ENCODE measurements at regions not wholly inside any gene's neighbourhood (a gene's known extent, or its start where the extent isn't known, plus 50 kb on each side); places are given as distances from the start of the nearest gene placed in this dataset.

GRCh38 chr1:5519366-5520135, 472.7 kb downstream of the NPHP4 start:
- H2AFZ ChIP-seq (ENCODE audit: low read length) = no peak overlapping the region
- no peaks in the 10 kb centered on the region for H4K20me1 ChIP-seq (ENCODE audit: control insufficient read depth, extremely low read depth, insufficient read depth, low read length)
- no peak overlapping the region for H3K27ac ChIP-seq (ENCODE audit: insufficient read depth, low read length)
- H3K36me3 ChIP-seq (ENCODE audit: control insufficient read depth, insufficient read depth, low read length) = no peaks in the 10 kb centered on the region
- no peaks in the 10 kb centered on the region for H3K9me3 ChIP-seq (ENCODE audit: control insufficient read depth, insufficient read depth, low read depth, low read length)
- no peak overlapping the region for H3K4me3 ChIP-seq (replicated peaks in 1 of 4; ENCODE audit: control extremely low read depth in 1 of 4, insufficient read depth in 1 of 4, low read depth in 3 of 4, low read length in 4 of 4)
- H3K9ac ChIP-seq (ENCODE audit: insufficient read depth, low read length) = no peak overlapping the region
- H3K4me1 ChIP-seq (ENCODE audit: control insufficient read depth, extremely low read depth, insufficient read depth, low read length) = no peaks in the 10 kb centered on the region
- no peak overlapping the region for H3K4me2 ChIP-seq (ENCODE audit: extremely low read depth, insufficient read depth, low read length)
- DNase-seq (ENCODE audit: low read depth in 2 of 2) = no peak
- H3K79me2 ChIP-seq (ENCODE audit: control insufficient read depth, insufficient read depth, low read length) = no peaks in the 10 kb centered on the region
- TF ChIP-seq CTCF (conservative IDR thresholded peaks at IDR 0.05 in 1 of 2, IDR thresholded peaks at IDR 0.05 in 1 of 2; ENCODE audit: low read depth in 1 of 2, low read length in 2 of 2) = no peak
- no peak for TF ChIP-seq EZH2 (IDR thresholded peaks at IDR 0.05; ENCODE audit: low read length, missing control alignments)
- no peaks in the 10 kb centered on the region for H3K27me3 ChIP-seq (ENCODE audit: control insufficient read depth, insufficient read depth, low read length)

- H3K79me2 ChIP-seq (ENCODE audit: control insufficient read depth, insufficient read depth, low read length) = no peaks in the 10 kb centered on the region
- no peak for DNase-seq (ENCODE audit: low read depth in 2 of 2)
These were observed 475.5 kb downstream of the NPHP4 start for GRCh38 chr1:5516756-5517155.

GRCh38 chr1:5515501-5515900, 476.7 kb downstream of the NPHP4 start:
- Histone ChIP-seq H3K27me3 (ENCODE audit: control insufficient read depth, insufficient read depth, low read length) (no peaks in the 10 kb centered on the region), H3K4me1 (ENCODE audit: control insufficient read depth, extremely low read depth, insufficient read depth, low read length) (no peaks in the 10 kb centered on the region), H3K36me3 (ENCODE audit: control insufficient read depth, insufficient read depth, low read length) (no peaks in the 10 kb centered on the region), H3K27ac (ENCODE audit: insufficient read depth, low read length) (no peak overlapping the region), H3K4me2 (ENCODE audit: extremely low read depth, insufficient read depth, low read length) (no peak overlapping the region), H3K9ac (ENCODE audit: insufficient read depth, low read length) (no peak overlapping the region), H3K79me2 (ENCODE audit: control insufficient read depth, insufficient read depth, low read length) (no peaks in the 10 kb centered on the region), H3K9me3 (ENCODE audit: control insufficient read depth, insufficient read depth, low read depth, low read length) (no peaks in the 10 kb centered on the region), H3K4me3 (replicated peaks in 1 of 4; ENCODE audit: control extremely low read depth in 1 of 4, insufficient read depth in 1 of 4, low read depth in 3 of 4, low read length in 4 of 4) (no peak overlapping the region), H2AFZ (ENCODE audit: low read length) (no peak overlapping the region), H4K20me1 (ENCODE audit: control insufficient read depth, extremely low read depth, insufficient read depth, low read length) (no peaks in the 10 kb centered on the region)
- TF ChIP-seq CTCF (conservative IDR thresholded peaks at IDR 0.05 in 1 of 2, IDR thresholded peaks at IDR 0.05 in 1 of 2; ENCODE audit: low read depth in 1 of 2, low read length in 2 of 2) (no peak), EZH2 (IDR thresholded peaks at IDR 0.05; ENCODE audit: low read length, missing control alignments) (no peak)
- DNase-seq (ENCODE audit: low read depth in 2 of 2) = no peak

More at GRCh38 chr1:5516756-5517155, 475.5 kb downstream of the NPHP4 start:
- TF ChIP-seq CTCF (conservative IDR thresholded peaks at IDR 0.05 in 1 of 2, IDR thresholded peaks at IDR 0.05 in 1 of 2; ENCODE audit: low read depth in 1 of 2, low read length in 2 of 2) (no peak), EZH2 (IDR thresholded peaks at IDR 0.05; ENCODE audit: low read length, missing control alignments) (no peak)
- H2AFZ ChIP-seq (ENCODE audit: low read length) = no peak overlapping the region
- H3K9me3 ChIP-seq (ENCODE audit: control insufficient read depth, insufficient read depth, low read depth, low read length) = no peaks in the 10 kb centered on the region
- no peaks in the 10 kb centered on the region for H3K27me3 ChIP-seq (ENCODE audit: control insufficient read depth, insufficient read depth, low read length)
- H3K4me2 ChIP-seq (ENCODE audit: extremely low read depth, insufficient read depth, low read length) = no peak overlapping the region
- no peaks in the 10 kb centered on the region for H4K20me1 ChIP-seq (ENCODE audit: control insufficient read depth, extremely low read depth, insufficient read depth, low read length)
- H3K4me3 ChIP-seq (replicated peaks in 1 of 4; ENCODE audit: control extremely low read depth in 1 of 4, insufficient read depth in 1 of 4, low read depth in 3 of 4, low read length in 4 of 4) = no peak overlapping the region
- no peaks in the 10 kb centered on the region for H3K4me1 ChIP-seq (ENCODE audit: control insufficient read depth, extremely low read depth, insufficient read depth, low read length)
- H3K27ac ChIP-seq (ENCODE audit: insufficient read depth, low read length) = no peak overlapping the region
- H3K36me3 ChIP-seq (ENCODE audit: control insufficient read depth, insufficient read depth, low read length) = no peaks in the 10 kb centered on the region
- H3K9ac ChIP-seq (ENCODE audit: insufficient read depth, low read length) = no peak overlapping the region

All from fibroblast of lung (primary cell).